Fibroblast of the aortic adventitia (primary cell): ENCODE measurements at regions not wholly inside any gene's neighbourhood (a gene's known extent, or its start where the extent isn't known, plus 50 kb on each side); places are given as distances from the start of the nearest gene placed in this dataset.
A peak's percentile ranks its signal among the peaks of the same experiment; 100 is the strongest.

ENCODE experiments used
- DNase-seq: peaks from one replicate; pipeline ENCODE4 v3.0.0-alpha.2; 2010; ENCODE audit warnings: low read depth
- H3K4me3 ChIP-seq: 2 replicates; pipeline ENCODE4 v1.5.1; 2011; ENCODE audit warnings: low read depth, mild to moderate bottlenecking, control low read depth, low read length, moderate library complexity
- TF ChIP-seq, protein P1 (sequence below): IDR thresholded peaks from 2 replicates; pipeline ENCODE4 v1.5.1; 2011; ENCODE audit warnings: mild to moderate bottlenecking, low read length, control low read depth, inconsistent platforms; ENCODE audit not compliant: insufficient read depth

DNA sequence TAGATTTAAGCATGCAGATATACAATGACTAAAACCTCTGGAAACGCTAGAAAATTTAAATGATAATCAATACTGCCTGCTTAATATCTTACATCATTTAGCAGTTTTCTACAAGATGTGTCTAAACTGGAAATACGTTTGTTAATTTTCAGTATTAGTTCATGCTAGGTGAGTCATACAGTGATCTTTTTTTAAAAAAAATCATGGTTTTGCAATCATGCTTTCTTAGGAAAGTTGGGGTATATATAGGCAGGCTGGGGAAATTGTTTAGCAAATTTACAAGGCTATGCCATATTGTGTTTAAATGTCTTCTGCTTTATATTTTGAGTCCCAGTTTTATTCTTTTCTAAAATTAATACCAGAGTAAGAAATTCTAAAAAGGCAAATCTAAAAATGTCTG lies 245.4 kb upstream of the SPRY2 start:
- no peak overlapping the region for H3K4me3 ChIP-seq
- TF ChIP-seq, protein P1, sequence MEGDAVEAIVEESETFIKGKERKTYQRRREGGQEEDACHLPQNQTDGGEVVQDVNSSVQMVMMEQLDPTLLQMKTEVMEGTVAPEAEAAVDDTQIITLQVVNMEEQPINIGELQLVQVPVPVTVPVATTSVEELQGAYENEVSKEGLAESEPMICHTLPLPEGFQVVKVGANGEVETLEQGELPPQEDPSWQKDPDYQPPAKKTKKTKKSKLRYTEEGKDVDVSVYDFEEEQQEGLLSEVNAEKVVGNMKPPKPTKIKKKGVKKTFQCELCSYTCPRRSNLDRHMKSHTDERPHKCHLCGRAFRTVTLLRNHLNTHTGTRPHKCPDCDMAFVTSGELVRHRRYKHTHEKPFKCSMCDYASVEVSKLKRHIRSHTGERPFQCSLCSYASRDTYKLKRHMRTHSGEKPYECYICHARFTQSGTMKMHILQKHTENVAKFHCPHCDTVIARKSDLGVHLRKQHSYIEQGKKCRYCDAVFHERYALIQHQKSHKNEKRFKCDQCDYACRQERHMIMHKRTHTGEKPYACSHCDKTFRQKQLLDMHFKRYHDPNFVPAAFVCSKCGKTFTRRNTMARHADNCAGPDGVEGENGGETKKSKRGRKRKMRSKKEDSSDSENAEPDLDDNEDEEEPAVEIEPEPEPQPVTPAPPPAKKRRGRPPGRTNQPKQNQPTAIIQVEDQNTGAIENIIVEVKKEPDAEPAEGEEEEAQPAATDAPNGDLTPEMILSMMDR = no peak
- DNase-seq = peak; percentile 27

DNA sequence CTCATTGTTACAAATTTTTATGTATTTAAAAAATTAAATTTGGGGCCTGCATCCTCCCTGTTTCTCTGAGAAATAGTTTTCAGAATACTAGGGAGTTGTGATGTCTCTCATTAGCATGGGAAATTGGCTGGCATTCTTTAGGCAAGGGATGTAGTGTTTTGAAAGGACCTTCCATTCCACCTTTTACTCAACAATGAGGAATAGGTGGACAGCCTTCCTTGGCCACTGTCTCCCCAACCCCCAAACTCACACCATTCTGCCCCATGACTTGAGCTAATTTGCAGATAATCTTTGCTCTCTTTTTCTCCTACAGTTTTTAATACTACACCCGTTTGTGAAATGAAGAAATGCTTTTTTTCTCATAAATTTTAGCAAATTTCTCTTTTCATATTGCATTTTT lies 244.6 kb upstream of the SPRY2 start:
- TF ChIP-seq, protein P1 = no peak
- no peak for DNase-seq
- no peak overlapping the region for H3K4me3 ChIP-seq

DNA sequence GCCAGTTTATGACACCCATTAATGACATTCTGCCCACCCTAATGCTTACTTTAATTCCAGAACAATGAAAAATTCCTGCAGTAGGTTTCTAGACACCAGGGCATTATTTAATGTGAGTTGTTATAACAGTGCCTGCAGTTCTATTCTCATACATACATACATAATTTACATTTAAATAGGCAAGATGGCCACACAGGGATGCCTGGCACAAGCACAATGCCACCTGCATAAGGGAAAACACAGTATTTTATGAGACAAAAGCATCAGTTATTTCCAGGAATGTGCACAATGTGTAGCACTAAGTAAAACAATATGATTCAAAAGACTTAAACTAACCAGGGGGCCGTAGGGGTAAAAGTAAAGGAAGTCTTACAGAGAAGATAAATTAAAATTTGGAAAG lies 243.9 kb upstream of the SPRY2 start:
- H3K4me3 ChIP-seq = no peak overlapping the region
- no peak for DNase-seq
- TF ChIP-seq, protein P1 = no peak

DNA sequence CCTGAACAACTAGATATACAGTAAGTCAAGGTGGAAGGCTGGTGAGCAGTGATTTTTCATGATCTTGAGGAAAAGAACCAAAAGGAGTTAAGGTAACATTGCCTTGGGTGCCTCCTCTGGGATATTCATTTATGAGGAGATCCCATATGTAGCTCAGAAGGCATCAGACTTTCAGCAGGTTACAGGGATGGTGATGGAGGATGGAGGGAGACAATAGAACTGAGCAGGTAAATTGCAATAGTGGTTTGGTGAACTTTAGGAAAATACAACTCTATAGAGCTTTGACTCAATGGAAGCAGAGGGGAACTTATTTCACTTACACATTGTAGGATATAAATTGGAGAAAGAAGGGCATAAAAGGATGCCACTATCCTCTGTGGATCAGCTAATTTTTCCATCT lies 243.4 kb upstream of the SPRY2 start:
- H3K4me3 ChIP-seq = no peak overlapping the region
- TF ChIP-seq, protein P1 = no peak
- no peak for DNase-seq

DNA sequence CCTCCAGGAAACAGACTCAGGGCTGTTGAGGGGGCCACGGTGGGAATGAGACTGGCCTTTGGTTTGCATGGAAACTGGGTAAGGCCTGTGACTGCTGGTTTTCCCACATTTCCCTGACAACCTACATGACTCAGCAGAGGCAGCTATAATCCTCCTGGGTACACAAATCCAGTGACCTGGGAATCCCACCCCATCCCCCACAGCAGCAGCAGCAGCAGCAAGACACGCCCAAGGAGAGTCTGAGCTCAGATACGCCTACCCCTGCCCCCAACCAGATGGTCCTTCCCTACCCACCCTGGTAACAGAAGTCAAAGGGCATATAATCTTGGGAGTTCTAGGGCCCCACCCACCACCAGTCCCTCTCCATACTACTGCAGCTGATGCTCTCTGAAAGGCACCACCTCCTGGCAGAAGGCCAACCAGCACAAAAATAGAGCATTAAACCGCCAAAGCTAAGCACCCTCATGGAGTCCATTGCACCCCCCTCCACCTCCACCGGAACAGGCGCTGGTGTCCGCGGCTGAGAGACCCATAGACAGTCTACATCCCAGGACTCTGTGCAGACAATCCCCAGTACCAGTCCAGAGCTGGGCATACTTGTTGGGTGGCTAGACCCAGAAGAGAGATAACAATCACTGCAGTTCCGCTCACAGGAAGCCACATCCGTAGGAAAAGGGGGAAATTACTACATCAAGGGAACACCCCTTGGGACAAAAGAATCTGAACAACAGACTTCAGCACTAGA lies 237.2 kb upstream of the SPRY2 start:
- no peak overlapping the region for H3K4me3 ChIP-seq
- TF ChIP-seq, protein P1 = no peak
- DNase-seq = no peak

DNA sequence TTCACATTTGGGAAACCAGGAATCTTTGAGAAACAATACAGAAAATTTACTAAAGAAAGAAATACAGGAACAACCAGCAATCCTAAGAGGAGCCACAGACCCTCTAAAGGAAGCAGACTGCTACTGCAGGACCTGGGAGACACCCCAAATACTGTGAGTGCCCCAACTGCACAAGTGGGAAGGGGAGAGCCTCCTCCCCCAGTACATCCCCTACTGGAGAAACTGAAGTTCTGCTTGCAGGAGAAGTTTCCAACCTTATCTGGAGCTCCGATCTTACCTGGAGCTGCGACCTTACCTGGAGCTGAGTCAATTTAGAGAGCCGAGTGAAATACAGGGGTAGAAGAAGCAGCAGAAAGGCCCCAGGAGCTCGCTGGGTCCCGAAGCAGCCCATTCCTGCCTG lies 236.4 kb upstream of the SPRY2 start:
- no peak overlapping the region for H3K4me3 ChIP-seq
- TF ChIP-seq, protein P1 = no peak

More for the DNA sequence above, 236.4 kb upstream of the SPRY2 start:
- no peak for DNase-seq
